AG04449 (cell line): ENCODE measurements at regions not wholly inside any gene's neighbourhood (a gene's known extent, or its start where the extent isn't known, plus 50 kb on each side); places are given as distances from the start of the nearest gene placed in this dataset.

ENCODE experiments used
- CTCF ChIA-PET: fragments of 350-600 bp; formaldehyde crosslinking; extraction: SDS; loops from one replicate; lab custom pipeline; 2021; ENCODE audit warnings: antibody characterized with exemption; lab: Yijun Ruan, JAX
- POLR2A ChIA-PET: fragments of 400-600, 350-600 bp; formaldehyde crosslinking; extraction: SDS; loops from one replicate; lab custom pipeline; 2020; ENCODE audit warnings: antibody characterized with exemption, inconsistent platforms; lab: Yijun Ruan, JAX
- DNase-seq: peaks from one replicate; pipeline ENCODE4 v3.0.0-alpha.2; 2010; ENCODE audit warnings: low read depth, low spot score
- H3K4me3 ChIP-seq: 2 replicates; pipeline ENCODE4 v1.5.1; 2011; ENCODE audit warnings: low read depth, mild to moderate bottlenecking, control low read depth, low read length
- CTCF ChIP-seq: IDR thresholded peaks from one replicate; pipeline ENCODE4 v1.5.1; 2011; ENCODE audit warnings: mild to moderate bottlenecking, moderate library complexity, low read length, control low read depth, inconsistent platforms; ENCODE audit not compliant: insufficient read depth; ENCODE audit errors: missing control alignments

DNA sequence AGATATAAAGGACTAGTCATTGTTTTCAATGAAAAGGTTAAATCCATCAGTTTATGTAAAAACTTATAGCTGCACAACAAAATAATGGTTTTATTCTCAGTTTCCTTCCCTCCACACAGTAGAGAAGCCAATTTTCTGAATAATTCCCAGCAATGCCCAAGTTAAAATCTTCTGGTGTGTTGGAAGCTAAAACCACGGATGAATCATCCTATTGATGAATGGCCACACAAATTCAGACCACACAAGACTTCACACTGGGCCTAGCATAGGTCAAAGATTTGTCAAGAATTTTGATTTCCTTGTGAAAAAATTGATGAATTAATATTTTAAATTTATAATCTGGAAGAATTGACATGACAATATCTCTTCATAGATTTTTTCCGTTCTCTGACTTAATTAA is 617.6 kb downstream of the INHBA start:
- POLR2A ChIA-PET, result no interaction called here
- H3K4me3 ChIP-seq, result no peak overlapping the region
- DNase-seq, result no peak
- CTCF ChIA-PET, result interaction anchor here (1.5 kb wide), 1 partner anchor 612 kb away, joined by 3 read pairs; no protein-coding TSS in a partner anchor
- TF ChIP-seq CTCF, result no peak

DNA sequence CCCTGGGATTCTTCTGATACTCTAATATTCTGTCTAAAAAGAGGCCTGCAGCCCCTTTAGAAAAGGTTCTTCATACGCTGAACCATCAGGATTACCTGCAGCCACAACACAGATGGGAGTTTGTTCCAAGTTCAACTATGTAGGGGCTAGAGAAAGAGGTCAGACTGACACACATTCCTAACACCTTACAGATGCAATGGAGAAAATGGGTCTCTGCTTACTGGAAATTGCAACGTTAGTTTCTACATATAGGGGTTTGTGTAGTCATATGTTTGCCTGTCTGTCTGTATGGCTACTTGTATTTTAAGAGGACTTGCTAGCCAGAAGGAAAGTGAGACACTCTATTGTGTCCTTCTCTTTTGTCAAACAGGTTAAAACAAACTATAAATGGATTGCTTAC is 618.5 kb downstream of the INHBA start:
- no peak overlapping the region for H3K4me3 ChIP-seq
- ChIA-PET POLR2A (no interaction called here), CTCF (interaction anchor here (1.5 kb wide), 1 partner anchor 612 kb away, joined by 3 read pairs; no protein-coding TSS in a partner anchor)
- TF ChIP-seq CTCF, result no peak
- DNase-seq, result no peak

GRCh38 chr7:41069635-41070034 is 633.3 kb downstream of the INHBA start:
- CTCF ChIA-PET, result no interaction called here
- no peak for TF ChIP-seq CTCF
- no peak overlapping the region for H3K4me3 ChIP-seq
- DNase-seq, result no peak
- POLR2A ChIA-PET, result no interaction called here

GRCh38 chr7:41067576-41067975 is 635.3 kb downstream of the INHBA start:
- POLR2A ChIA-PET, result no interaction called here

DNA sequence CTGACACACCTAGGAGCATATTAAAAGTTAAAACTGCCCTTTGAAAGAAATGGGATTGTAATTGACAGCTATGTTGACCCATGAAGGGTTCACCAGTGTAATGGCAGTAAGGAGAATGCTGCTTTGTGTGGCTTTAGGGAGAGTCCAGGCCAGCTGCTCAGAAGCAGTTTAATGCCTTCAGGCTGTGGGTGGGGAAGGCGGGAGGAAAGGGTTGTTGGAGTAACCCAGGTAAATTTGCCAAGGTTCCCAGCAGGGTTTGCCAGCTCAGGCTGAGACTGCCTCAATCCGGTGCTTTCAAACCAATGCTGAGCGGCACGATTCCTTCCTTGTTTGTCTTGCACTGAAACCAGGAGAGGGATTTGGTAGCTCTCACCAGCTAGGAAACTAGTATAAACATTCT is 637.2 kb downstream of the INHBA start:
- no peak for TF ChIP-seq CTCF
- POLR2A ChIA-PET, result no interaction called here
- DNase-seq, result no peak
- CTCF ChIA-PET, result no interaction called here
- H3K4me3 ChIP-seq, result no peak overlapping the region

More at GRCh38 chr7:41067576-41067975, 635.3 kb downstream of the INHBA start:
- CTCF ChIA-PET, result no interaction called here
- no peak for DNase-seq
- H3K4me3 ChIP-seq, result no peak overlapping the region
- TF ChIP-seq CTCF, result no peak

GRCh38 chr7:41063116-41063515 is 639.8 kb downstream of the INHBA start:
- ChIA-PET POLR2A (no interaction called here), CTCF (no interaction called here)
- no peak overlapping the region for H3K4me3 ChIP-seq
- no peak for DNase-seq
- no peak for TF ChIP-seq CTCF
